Right lobe of liver (tissue), 6 donors: ENCODE measurements at regions not wholly inside any gene's neighbourhood (a gene's known extent, or its start where the extent isn't known, plus 50 kb on each side); places are given as distances from the start of the nearest gene placed in this dataset.

Experiments
- ATAC-seq, 4 donors: fragments of 200-7000 bp; cut with Tn5 transposase; one replicate each; pipeline ENCODE4 v1.9.1; 2020; ENCODE audit warnings: mild to moderate bottlenecking in 4 of 4, moderate library complexity in 4 of 4
- DNase-seq, 3 donors: peaks; one replicate each; pipeline ENCODE4 v3.0.0-alpha.2; 2020
- H3K27ac ChIP-seq, 3 donors: fragments of 200-600 bp; one replicate each; pipeline ENCODE4 v1.8.0; 2022
- H3K27me3 ChIP-seq, 2 donors: fragments of 200-600 bp; one replicate each; pipeline ENCODE4 v1.8.0; 2022
- H3K36me3 ChIP-seq, 4 donors: fragments of 200-600 bp; sonication (generic) in 1 of 4; one replicate each; pipeline versions ENCODE4 v1.5.1 to v1.8.0; 2017 to 2022; ENCODE audit warnings: control low read depth in 1 of 4
- H3K4me1 ChIP-seq, 4 donors: fragments of 200-600 bp; sonication (generic) in 1 of 4; one replicate each; pipeline versions ENCODE4 v1.5.1 to v1.8.0; 2017 to 2022; ENCODE audit warnings: control low read depth in 1 of 4
- H3K4me3 ChIP-seq, 3 donors: fragments of 200-600 bp; one replicate each; pipeline ENCODE4 v1.8.0; 2022
- H3K9me3 ChIP-seq, 4 donors: fragments of 200-600 bp; sonication (generic) in 1 of 4; one replicate each; pipeline versions ENCODE4 v1.5.1 to v1.8.0; 2017 to 2022; ENCODE audit warnings: control low read depth in 1 of 4
- POLR2A ChIP-seq: fragments of 450-650 bp; IDR thresholded peaks from one replicate; pipeline ENCODE4 v1.6.1; 2017; ENCODE audit warnings: antibody characterized with exemption, mild to moderate bottlenecking
- WGBS: methylation state at CpG from one replicate; pipeline ENCODE4 v1.1.6; 2018; ENCODE audit warnings: low coverage, low lambda C conversion rate; ENCODE audit not compliant: insufficient coverage; ENCODE audit errors: missing lambda C conversion rate; 5-methylcytosine and 5-hydroxymethylcytosine counted together
- intact Hi-C, 2 donors: fragments of 100-400 bp; cut with DNase I; formaldehyde crosslinking; loops; one replicate each; pipeline versions ENCODE4 v1.11.2 to v1.14.1; 2022
- TF ChIP-seq, protein P1 (sequence below), 4 donors: fragments of 200-600 bp in 3 of 4; fragments of 450-650 bp in 1 of 4; IDR thresholded peaks; one replicate each; pipeline versions ENCODE4 v1.5.1 to v1.8.0; 2016 to 2022; ENCODE audit warnings: antibody characterized with exemption in 4 of 4, mild to moderate bottlenecking in 2 of 4
- donor health status: DM: no; HTN: yes; CAD: no.
- donor health status: DM: no; HTN: no; CAD: no.
- donor health status: DM: no; HTN: no; CAD: no.
- donor health status: DM: no; HTN: yes; CAD: no.
- donor health status: DM: no; HTN: yes; CAD: no.

DNA sequence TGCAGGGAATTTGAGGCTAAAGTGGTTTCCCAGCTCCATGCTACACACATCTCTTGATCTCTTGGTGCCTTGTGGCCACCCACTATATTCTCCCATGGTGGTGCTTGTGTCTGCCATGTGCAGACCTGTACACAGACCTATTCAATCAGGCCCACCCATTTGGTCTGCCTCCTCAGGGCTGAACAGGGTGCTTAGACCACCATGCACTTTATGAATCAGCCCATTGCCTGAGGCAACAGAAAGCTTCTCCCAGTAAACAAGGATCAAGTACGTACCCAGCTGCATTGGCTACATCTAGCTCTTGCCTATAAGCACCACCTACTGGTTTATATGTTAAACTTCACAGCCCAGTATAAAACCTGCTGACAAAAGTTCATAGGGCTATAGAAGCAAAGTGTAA lies 664.3 kb upstream of the EDIL3 start:
- TF ChIP-seq, protein P1, sequence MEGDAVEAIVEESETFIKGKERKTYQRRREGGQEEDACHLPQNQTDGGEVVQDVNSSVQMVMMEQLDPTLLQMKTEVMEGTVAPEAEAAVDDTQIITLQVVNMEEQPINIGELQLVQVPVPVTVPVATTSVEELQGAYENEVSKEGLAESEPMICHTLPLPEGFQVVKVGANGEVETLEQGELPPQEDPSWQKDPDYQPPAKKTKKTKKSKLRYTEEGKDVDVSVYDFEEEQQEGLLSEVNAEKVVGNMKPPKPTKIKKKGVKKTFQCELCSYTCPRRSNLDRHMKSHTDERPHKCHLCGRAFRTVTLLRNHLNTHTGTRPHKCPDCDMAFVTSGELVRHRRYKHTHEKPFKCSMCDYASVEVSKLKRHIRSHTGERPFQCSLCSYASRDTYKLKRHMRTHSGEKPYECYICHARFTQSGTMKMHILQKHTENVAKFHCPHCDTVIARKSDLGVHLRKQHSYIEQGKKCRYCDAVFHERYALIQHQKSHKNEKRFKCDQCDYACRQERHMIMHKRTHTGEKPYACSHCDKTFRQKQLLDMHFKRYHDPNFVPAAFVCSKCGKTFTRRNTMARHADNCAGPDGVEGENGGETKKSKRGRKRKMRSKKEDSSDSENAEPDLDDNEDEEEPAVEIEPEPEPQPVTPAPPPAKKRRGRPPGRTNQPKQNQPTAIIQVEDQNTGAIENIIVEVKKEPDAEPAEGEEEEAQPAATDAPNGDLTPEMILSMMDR (IDR thresholded peaks at IDR 0.05) = peak in 3 of 4 donors; percentile 5 to 11 (median 7)
- TF ChIP-seq POLR2A = no peak
- Histone ChIP-seq H3K9me3 (no peaks in the 10 kb centered on the region), H3K36me3 (no peaks in the 10 kb centered on the region), H3K27me3 (no peaks in the 10 kb centered on the region), H3K4me1 (no peaks in the 10 kb centered on the region), H3K27ac (no peak overlapping the region), H3K4me3 (no peak overlapping the region)
- WGBS = 18% methylated on average over 1 of the region's 1 CpG
- DNase-seq (no peak), ATAC-seq (peak in 2 of 4 donors; percentile 17 to 35)
- intact Hi-C loops = no loop called here

DNA sequence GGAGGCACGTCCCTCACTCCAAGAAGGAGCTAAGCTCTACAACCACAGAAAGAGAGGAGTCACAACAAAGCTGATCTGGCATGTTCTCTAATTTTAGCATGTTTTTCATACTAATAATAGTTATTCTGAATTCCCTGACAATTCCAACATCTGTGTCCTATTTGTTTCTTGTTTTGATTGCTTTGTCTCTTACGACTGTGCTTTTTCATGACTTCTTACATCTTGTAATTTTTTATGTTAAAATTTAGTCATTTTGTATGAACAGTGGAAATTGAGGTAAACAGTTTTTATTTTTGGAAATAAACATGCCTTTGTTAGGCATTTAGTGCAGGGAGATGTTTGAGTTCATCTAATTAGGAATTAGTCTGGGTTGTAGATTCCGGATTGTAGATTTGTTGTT lies 668.1 kb upstream of the EDIL3 start:
- H3K4me1 ChIP-seq = no peaks in the 10 kb centered on the region
- no peaks in the 10 kb centered on the region for H3K36me3 ChIP-seq
- no peaks in the 10 kb centered on the region for H3K9me3 ChIP-seq
- H3K27me3 ChIP-seq = no peaks in the 10 kb centered on the region
- TF ChIP-seq, protein P1 (IDR thresholded peaks at IDR 0.05) = no peak
- TF ChIP-seq POLR2A = no peak
- 61% methylated on average over 3 of the region's 3 CpGs for WGBS
- H3K27ac ChIP-seq = no peak overlapping the region
- DNase-seq = no peak
- no peak overlapping the region for H3K4me3 ChIP-seq
- intact Hi-C loops = no loop called here
- ATAC-seq = no peak

DNA sequence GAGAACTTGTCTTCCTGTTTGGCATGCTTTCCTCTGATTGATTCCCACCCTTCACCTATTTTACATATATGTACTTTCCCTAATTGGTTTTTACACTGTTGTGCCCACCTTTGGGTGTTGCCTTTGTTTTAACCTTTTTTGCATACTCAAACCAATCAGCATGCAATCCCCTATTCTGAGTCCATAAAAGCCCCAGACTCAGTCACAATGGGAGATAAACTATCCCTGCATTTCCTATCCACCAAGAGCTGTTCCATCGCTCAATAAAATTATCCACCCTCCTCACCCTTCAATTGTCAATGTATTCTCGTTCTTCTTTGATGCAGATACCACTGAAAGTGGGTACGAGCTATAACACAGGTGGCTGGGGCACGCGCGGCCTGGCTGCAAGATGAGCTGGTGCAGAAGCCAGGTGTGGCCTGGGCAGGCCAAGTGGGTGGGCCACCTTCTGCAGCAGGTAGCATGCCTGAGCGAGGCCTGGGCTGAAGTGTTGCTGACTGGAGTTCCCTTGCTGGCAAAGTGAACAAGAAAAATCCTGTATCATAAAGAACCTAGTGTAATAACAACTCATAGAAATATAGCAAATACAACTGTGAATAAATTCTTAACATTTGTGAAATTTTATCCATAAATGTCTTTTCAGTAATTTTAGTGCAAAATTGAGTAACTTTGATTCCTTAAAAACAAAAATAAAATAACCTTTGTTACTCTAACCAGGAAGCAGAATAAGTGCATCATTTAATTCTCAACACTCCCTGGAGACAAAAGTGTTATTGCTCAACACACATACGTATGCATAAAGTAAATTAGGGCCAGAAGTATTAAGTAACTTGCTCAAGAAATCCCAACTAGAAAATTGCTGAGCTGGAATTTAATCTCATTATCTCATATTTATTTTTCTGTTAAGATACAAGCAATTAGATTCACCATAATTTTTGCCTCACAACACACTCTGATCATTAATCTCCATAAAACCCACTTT lies 685.3 kb upstream of the EDIL3 start:
- Histone ChIP-seq H3K27ac (no peak overlapping the region), H3K27me3 (no peaks in the 10 kb centered on the region), H3K9me3 (no peaks in the 10 kb centered on the region), H3K4me1 (no peaks in the 10 kb centered on the region), H3K4me3 (no peak overlapping the region), H3K36me3 (no peaks in the 10 kb centered on the region)
- ATAC-seq = no peak
- TF ChIP-seq, protein P1 (IDR thresholded peaks at IDR 0.05) = no peak
- TF ChIP-seq POLR2A = no peak
- intact Hi-C loops = no loop called here
- peak in 1 of 3 donors; percentile 25 for DNase-seq
- WGBS = 67% methylated on average over 3 of the region's 8 CpGs

DNA sequence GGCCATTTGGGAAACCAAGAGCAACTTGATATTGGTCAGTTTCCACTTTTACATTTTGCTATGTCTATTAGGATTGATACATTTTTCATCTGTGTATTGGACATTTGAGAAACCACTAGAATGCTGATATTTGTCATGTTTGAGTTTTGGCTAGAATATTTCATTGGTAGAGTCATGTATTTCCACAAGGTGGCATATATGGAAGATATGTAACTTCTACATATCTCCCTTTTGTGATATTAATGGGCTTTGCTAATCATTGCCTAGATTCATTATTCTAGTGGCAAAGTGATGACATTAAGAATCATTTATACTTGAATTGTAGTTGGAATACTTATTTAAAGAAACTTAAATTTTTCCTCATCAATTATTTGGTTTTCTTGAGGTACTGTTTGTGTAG lies 692.9 kb upstream of the EDIL3 start:
- ATAC-seq (no peak), DNase-seq (no peak)
- H3K9me3 ChIP-seq = no peaks in the 10 kb centered on the region
- TF ChIP-seq, protein P1 (IDR thresholded peaks at IDR 0.05) = no peak
- no peak for TF ChIP-seq POLR2A
- no peaks in the 10 kb centered on the region for H3K36me3 ChIP-seq
- H3K4me1 ChIP-seq = no peaks in the 10 kb centered on the region
- H3K4me3 ChIP-seq = no peak overlapping the region
- H3K27ac ChIP-seq = no peak overlapping the region
- intact Hi-C loops = no loop called here
- no peaks in the 10 kb centered on the region for H3K27me3 ChIP-seq
